ENCODE measurements at regions not wholly inside any gene's neighbourhood (a gene's known extent, or its start where the extent isn't known, plus 50 kb on each side); places are given as distances from the start of the nearest gene placed in this dataset.
"Not testable (repeated sequence)": the region's sequence is repeated elsewhere in the genome, so short reads cannot be mapped to it uniquely, and the experiment has no call there.

DNA sequence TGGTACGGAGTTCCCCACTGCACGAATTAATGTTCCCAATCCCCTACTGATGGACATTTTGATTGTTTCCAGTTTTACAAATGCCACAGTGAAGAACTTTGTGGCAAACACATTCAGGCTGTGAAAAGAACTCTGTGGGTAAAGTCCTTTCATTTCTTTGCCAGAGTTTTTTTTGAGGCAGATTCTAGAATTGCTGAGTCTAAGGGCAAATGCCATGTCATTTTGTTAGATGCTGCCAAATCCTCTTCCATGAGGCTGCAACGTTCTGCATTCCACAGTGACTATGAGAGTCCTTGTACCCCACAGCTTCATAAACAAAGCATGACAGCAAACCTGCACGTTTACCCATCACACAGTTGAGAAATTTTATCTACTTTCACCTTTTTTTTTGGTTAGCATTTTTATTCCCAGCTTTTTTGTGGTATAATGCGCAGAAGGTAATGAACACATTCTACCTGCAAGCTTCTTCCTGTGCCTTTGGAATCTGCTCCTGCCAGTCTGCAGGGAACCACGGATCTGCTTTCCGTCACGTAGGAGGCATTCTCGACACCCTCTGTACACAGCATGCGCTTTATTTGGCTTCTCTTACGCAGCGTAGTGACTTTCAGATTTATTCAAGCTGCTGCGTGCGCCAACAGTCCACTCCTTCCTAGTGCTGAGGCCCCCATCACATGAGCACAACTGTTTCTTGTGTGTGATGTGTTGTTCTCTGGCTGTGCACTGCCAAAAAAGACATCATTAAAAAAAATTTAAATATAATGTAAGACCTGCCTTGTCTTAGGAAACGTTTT is 51.2 kb upstream of the TNK2 start:
- in situ Hi-C loops (cut with MboI; ENCODE audit: low pct_unique_long_range_greater_than_20kb, low sequenced_read_pairs, unreplicated experiment), result not testable (repeated sequence)

GRCh38 chr3:195958736-195959135 is 50.4 kb upstream of the TNK2 start:
- in situ Hi-C loops (cut with MboI; ENCODE audit: low pct_unique_long_range_greater_than_20kb, low sequenced_read_pairs, unreplicated experiment); DNase-seq (ENCODE audit: low spot score): not testable (repeated sequence)

More for the DNA sequence above, 51.2 kb upstream of the TNK2 start:
- DNase-seq (ENCODE audit: low spot score), result not testable (repeated sequence)
